MCF 10A (cell line): ENCODE measurements at regions not wholly inside any gene's neighbourhood (a gene's known extent, or its start where the extent isn't known, plus 50 kb on each side); places are given as distances from the start of the nearest gene placed in this dataset.

Source experiments
- BruUV-seq: library from RNA; stranded (reverse); fragments of 400-500 nt; replicated peaks from 2 replicates; lab custom pipeline; 2021; lab: Mats Ljungman, UMichigan
- CTCF ChIA-PET: fragments of 300-600 bp; sonication (Branson Sonifier 250); formaldehyde crosslinking; extraction: SDS; loops from one replicate; lab custom pipeline; 2021; ENCODE audit warnings: antibody characterized with exemption, inconsistent platforms; lab: Yijun Ruan, JAX
- POLR2A ChIA-PET: fragments of 300-600, 350-650 bp; sonication (Branson Sonifier 250); formaldehyde crosslinking; extraction: SDS; loops from one replicate; lab custom pipeline; 2020; ENCODE audit warnings: antibody characterized with exemption, inconsistent platforms; lab: Yijun Ruan, JAX
- DNase-seq: peaks from one replicate; pipeline ENCODE4 v3.0.0-alpha.2; 2018; ENCODE audit not compliant: unreplicated experiment
- H3K27ac Mint-ChIP-seq: one replicate; pipeline ENCODE4 v1.8.0; 2022; ENCODE audit warnings: mild to moderate bottlenecking, low read depth, mixed read lengths; ENCODE audit not compliant: unreplicated experiment
- H3K27me3 Mint-ChIP-seq: one replicate; pipeline ENCODE4 v1.8.0; 2022; ENCODE audit warnings: mixed read lengths; ENCODE audit not compliant: insufficient read depth, unreplicated experiment
- H3K36me3 Mint-ChIP-seq: one replicate; pipeline ENCODE4 v1.8.0; 2022; ENCODE audit warnings: mild to moderate bottlenecking, moderate library complexity, mixed read lengths; ENCODE audit not compliant: insufficient read depth, unreplicated experiment
- H3K4me1 Mint-ChIP-seq: one replicate; pipeline ENCODE4 v1.8.0; 2022; ENCODE audit warnings: mixed read lengths; ENCODE audit not compliant: insufficient read depth, unreplicated experiment
- H3K4me3 Mint-ChIP-seq: one replicate; pipeline ENCODE4 v1.8.0; 2022; ENCODE audit warnings: mild to moderate bottlenecking, moderate library complexity, mixed read lengths; ENCODE audit not compliant: unreplicated experiment
- H3K9me3 Mint-ChIP-seq: one replicate; pipeline ENCODE4 v1.8.0; 2022; ENCODE audit warnings: mixed read lengths; ENCODE audit not compliant: unreplicated experiment
- intact Hi-C: fragments of 100-400 bp; cut with micrococcal nuclease; formaldehyde crosslinking; loops from 2 replicates; pipeline ENCODE4 v1.14.1; 2022
- TF ChIP-seq, protein P1 (sequence below): fragments of 200-600 bp; IDR thresholded peaks from one replicate; pipeline ENCODE4 v1.8.0; 2022; ENCODE audit warnings: antibody characterized with exemption, mild to moderate bottlenecking; ENCODE audit not compliant: unreplicated experiment

DNA sequence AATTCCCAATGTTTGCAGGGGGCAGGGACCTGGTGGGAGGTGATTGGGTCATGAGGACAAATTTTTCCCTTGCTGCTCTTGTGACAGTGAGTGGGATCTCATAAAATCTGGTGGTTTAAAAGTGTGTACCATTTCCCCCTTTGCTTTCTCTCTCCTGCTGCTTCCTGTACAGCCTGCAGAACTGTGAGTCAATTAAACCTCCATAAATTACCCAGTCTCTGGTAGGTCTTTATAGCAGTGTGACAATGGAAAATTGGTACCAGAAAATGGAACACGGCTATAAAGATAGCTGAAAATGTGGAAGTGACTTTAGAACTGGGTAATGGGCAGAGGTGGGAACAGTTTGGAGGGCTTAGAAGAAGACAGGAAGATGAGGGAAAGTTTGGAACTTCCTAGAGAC lies 108.7 kb upstream of the NPFFR2 start:
- BruUV-seq: no TSS peak
- no peak for DNase-seq
- Mint-ChIP-seq H3K4me3 (no peak overlapping the region), H3K27me3 (no peaks in the 10 kb centered on the region), H3K4me1 (no peaks in the 10 kb centered on the region), H3K9me3 (peaks cover 7% of the 10 kb centered on the region), H3K27ac (no peak overlapping the region), H3K36me3 (no peaks in the 10 kb centered on the region)
- POLR2A ChIA-PET: no interaction called here
- CTCF ChIA-PET: no interaction called here
- intact Hi-C loops: no loop called here
- TF ChIP-seq, protein P1, sequence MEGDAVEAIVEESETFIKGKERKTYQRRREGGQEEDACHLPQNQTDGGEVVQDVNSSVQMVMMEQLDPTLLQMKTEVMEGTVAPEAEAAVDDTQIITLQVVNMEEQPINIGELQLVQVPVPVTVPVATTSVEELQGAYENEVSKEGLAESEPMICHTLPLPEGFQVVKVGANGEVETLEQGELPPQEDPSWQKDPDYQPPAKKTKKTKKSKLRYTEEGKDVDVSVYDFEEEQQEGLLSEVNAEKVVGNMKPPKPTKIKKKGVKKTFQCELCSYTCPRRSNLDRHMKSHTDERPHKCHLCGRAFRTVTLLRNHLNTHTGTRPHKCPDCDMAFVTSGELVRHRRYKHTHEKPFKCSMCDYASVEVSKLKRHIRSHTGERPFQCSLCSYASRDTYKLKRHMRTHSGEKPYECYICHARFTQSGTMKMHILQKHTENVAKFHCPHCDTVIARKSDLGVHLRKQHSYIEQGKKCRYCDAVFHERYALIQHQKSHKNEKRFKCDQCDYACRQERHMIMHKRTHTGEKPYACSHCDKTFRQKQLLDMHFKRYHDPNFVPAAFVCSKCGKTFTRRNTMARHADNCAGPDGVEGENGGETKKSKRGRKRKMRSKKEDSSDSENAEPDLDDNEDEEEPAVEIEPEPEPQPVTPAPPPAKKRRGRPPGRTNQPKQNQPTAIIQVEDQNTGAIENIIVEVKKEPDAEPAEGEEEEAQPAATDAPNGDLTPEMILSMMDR: no peak

DNA sequence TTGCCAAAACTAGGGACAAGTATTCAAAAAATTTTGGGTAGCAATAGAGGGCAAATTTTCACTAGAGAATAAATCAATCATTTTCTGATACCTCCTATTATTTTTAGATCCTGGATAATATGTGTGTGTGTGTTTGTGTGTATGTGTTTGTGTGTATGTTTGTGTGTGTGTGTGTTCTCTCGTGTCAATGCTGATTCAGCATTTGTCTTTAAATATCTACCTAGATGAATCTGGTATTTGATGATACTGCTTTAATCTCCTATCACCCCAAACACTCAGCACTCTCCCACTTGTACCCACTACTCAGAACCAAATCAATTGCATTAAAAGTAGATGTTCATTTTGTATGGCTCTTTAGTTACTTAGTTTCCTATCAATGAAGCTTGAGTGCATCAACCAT lies 101.3 kb upstream of the NPFFR2 start:
- intact Hi-C loops: no loop called here
- H3K9me3 Mint-ChIP-seq: no peaks in the 10 kb centered on the region
- H3K4me3 Mint-ChIP-seq: no peak overlapping the region
- no peaks in the 10 kb centered on the region for H3K4me1 Mint-ChIP-seq
- POLR2A ChIA-PET: no interaction called here
- CTCF ChIA-PET: no interaction called here
- no peak for DNase-seq
- H3K27ac Mint-ChIP-seq: no peak overlapping the region
- no peaks in the 10 kb centered on the region for H3K36me3 Mint-ChIP-seq
- no peaks in the 10 kb centered on the region for H3K27me3 Mint-ChIP-seq
- no TSS peak for BruUV-seq
- TF ChIP-seq, protein P1: no peak

DNA sequence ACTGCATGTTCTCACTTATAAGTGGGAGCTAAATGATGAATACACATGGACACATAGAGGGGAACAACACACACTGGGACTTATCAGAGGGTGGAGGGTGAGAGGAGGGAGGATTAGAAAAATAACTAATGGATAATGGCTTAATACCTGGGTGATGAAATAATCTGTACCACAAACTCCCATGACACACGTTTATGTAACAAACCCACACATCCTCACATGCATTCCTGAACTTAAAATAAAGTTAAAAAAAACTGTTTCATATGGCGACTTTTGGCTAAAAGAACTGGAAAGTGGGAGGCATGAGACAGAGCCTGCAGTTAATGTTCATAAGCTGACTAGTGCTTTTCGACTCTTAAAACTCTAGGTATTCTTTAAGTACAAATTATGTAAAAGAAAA lies 98.9 kb upstream of the NPFFR2 start:
- Mint-ChIP-seq H3K4me1 (no peaks in the 10 kb centered on the region), H3K9me3 (no peaks in the 10 kb centered on the region), H3K27ac (no peak overlapping the region), H3K36me3 (no peaks in the 10 kb centered on the region), H3K27me3 (no peaks in the 10 kb centered on the region), H3K4me3 (no peak overlapping the region)
- TF ChIP-seq, protein P1: no peak
- intact Hi-C loops: no loop called here
- ChIA-PET CTCF (interaction anchor here (0.7 kb wide), 1 partner anchor 87 kb away, joined by 3 read pairs; no protein-coding TSS in a partner anchor), POLR2A (no interaction called here)
- DNase-seq: no peak
- no TSS peak for BruUV-seq

DNA sequence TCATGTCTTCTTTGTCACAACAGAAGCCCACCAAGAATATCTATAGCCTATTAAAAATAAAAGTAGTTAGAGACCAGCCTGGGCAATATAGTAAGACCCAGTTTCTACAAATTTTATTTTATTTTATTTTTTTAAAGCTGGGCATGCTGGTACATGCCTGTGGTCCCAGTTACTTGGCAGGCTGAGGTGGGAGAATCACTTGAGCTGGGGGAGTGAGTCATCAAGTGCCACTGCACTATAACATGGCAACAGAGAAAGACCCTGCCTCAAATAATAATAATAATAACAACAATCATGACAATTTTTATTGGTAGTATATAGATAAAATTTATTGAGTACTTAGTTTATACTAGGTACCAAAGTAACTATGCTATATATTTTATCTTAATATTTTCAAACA lies 93.0 kb upstream of the NPFFR2 start:
- TF ChIP-seq, protein P1: no peak
- peaks cover 6% of the 10 kb centered on the region for H3K4me1 Mint-ChIP-seq
- H3K4me3 Mint-ChIP-seq: no peak overlapping the region
- H3K9me3 Mint-ChIP-seq: no peaks in the 10 kb centered on the region
- peak overlapping the region; percentile 57 for H3K27ac Mint-ChIP-seq
- no TSS peak for BruUV-seq
- intact Hi-C loops: no loop called here
- H3K27me3 Mint-ChIP-seq: no peaks in the 10 kb centered on the region
- ChIA-PET CTCF (interaction anchor here (0.8 to 1.1 kb wide), 3 partner anchors 9 to 148 kb away, joined by 3 to 4 read pairs (median 3); no protein-coding TSS in a partner anchor), POLR2A (no interaction called here)
- DNase-seq: peak; percentile 24
- H3K36me3 Mint-ChIP-seq: no peaks in the 10 kb centered on the region
